Trophoblast cell (in vitro differentiated cells and primary cell): ENCODE measurements at regions not wholly inside any gene's neighbourhood (a gene's known extent, or its start where the extent isn't known, plus 50 kb on each side); places are given as distances from the start of the nearest gene placed in this dataset.

ENCODE experiments used
- DNase-seq, 2 donors: peaks; one replicate each; pipeline ENCODE4 v3.0.0-alpha.2; 2016
- H2AFZ ChIP-seq: 2 replicates; pipeline ENCODE4 v1.6.1; 2013; ENCODE audit warnings: low read length, moderate library complexity, mild to moderate bottlenecking; ENCODE audit not compliant: insufficient read depth, poor library complexity
- H2AK5ac ChIP-seq: 2 replicates; pipeline ENCODE4 v1.6.1; 2013; ENCODE audit warnings: mild to moderate bottlenecking, low read length
- H2BK120ac ChIP-seq: 2 replicates; pipeline ENCODE4 v1.6.1; 2013; ENCODE audit warnings: low read length, mild to moderate bottlenecking, moderate library complexity; ENCODE audit not compliant: insufficient read depth, poor library complexity
- H2BK12ac ChIP-seq: 2 replicates; pipeline ENCODE4 v1.6.1; 2013; ENCODE audit warnings: mild to moderate bottlenecking, low read length, moderate library complexity
- H2BK5ac ChIP-seq: 2 replicates; pipeline ENCODE4 v1.6.1; 2013; ENCODE audit warnings: low read length, low read depth, moderate library complexity, mild to moderate bottlenecking; ENCODE audit not compliant: poor library complexity
- H3K14ac ChIP-seq: 2 replicates; pipeline ENCODE4 v1.6.1; 2013; ENCODE audit warnings: mild to moderate bottlenecking, low read length
- H3K18ac ChIP-seq: 2 replicates; pipeline ENCODE4 v1.6.1; 2013; ENCODE audit warnings: mild to moderate bottlenecking, low read length
- H3K23ac ChIP-seq: 2 replicates; pipeline ENCODE4 v1.6.1; 2013; ENCODE audit warnings: low read length
- H3K27ac ChIP-seq: 2 replicates; pipeline ENCODE4 v1.5.1; 2013; ENCODE audit warnings: low read depth, mild to moderate bottlenecking, inconsistent platforms, low read length, moderate library complexity
- H3K27me3 ChIP-seq: 2 replicates; pipeline ENCODE4 v1.6.1; 2013; ENCODE audit warnings: inconsistent platforms, mild to moderate bottlenecking, low read length, moderate library complexity; ENCODE audit not compliant: insufficient read depth
- H3K36me3 ChIP-seq, 2 experiments: 1 replicate in 1 of 2; 2 replicates in 1 of 2; pipeline ENCODE4 v1.6.1; 2013; ENCODE audit warnings: low read length in 2 of 2, mild to moderate bottlenecking in 2 of 2, moderate library complexity in 1 of 2; ENCODE audit not compliant: insufficient read depth in 2 of 2, control insufficient read depth in 1 of 2
- H3K4ac ChIP-seq: 2 replicates; pipeline ENCODE4 v1.6.1; 2013; ENCODE audit warnings: low read depth, mild to moderate bottlenecking, low read length, moderate library complexity
- H3K4me1 ChIP-seq, 2 experiments: 1 replicate in 1 of 2; 2 replicates in 1 of 2; pipeline ENCODE4 v1.6.1; 2013; ENCODE audit warnings: low read length in 2 of 2, mild to moderate bottlenecking in 2 of 2, moderate library complexity in 1 of 2; ENCODE audit not compliant: insufficient read depth in 2 of 2, control insufficient read depth in 1 of 2
- H3K4me2 ChIP-seq: 2 replicates; pipeline ENCODE4 v1.6.1; 2013; ENCODE audit warnings: inconsistent platforms, mild to moderate bottlenecking, low read length, moderate library complexity
- H3K4me3 ChIP-seq: 2 replicates; pipeline ENCODE4 v1.5.1; 2013; ENCODE audit warnings: mild to moderate bottlenecking, low read depth, low read length, inconsistent platforms
- H3K79me1 ChIP-seq: one replicate; pipeline ENCODE4 v1.6.1; 2013; ENCODE audit warnings: low read length
- H3K79me2 ChIP-seq: 2 replicates; pipeline ENCODE4 v1.6.1; 2013; ENCODE audit warnings: low read length, mild to moderate bottlenecking; ENCODE audit not compliant: control insufficient read depth, insufficient read depth, poor library complexity
- H3K9ac ChIP-seq: 2 replicates; pipeline ENCODE4 v1.6.1; 2013; ENCODE audit warnings: mild to moderate bottlenecking, low read length
- H3K9me3 ChIP-seq: 2 replicates; pipeline ENCODE4 v1.6.1; 2013; ENCODE audit warnings: low read depth, mild to moderate bottlenecking, control low read depth, inconsistent platforms, low read length; ENCODE audit not compliant: insufficient read depth
- H4K12ac ChIP-seq: 2 replicates; pipeline ENCODE4 v1.6.1; 2013; ENCODE audit warnings: low read depth, mild to moderate bottlenecking, low read length, moderate library complexity
- H4K8ac ChIP-seq: 2 replicates; pipeline ENCODE4 v1.6.1; 2013; ENCODE audit warnings: low read depth, mild to moderate bottlenecking, low read length, moderate library complexity
- H4K91ac ChIP-seq: one replicate; pipeline ENCODE4 v1.6.1; 2013; ENCODE audit warnings: low read depth, mild to moderate bottlenecking, low read length, moderate library complexity
- WGBS: extraction: QIAGEN DNeasy Blood & Tissue Kit; methylation state at CpG from one replicate; pipeline ENCODE4 v1.1.7; 2013; ENCODE audit warnings: missing lambda C conversion rate; ENCODE audit not compliant: insufficient read length, insufficient coverage; ENCODE audit errors: extremely low coverage; 5-methylcytosine and 5-hydroxymethylcytosine counted together

DNA sequence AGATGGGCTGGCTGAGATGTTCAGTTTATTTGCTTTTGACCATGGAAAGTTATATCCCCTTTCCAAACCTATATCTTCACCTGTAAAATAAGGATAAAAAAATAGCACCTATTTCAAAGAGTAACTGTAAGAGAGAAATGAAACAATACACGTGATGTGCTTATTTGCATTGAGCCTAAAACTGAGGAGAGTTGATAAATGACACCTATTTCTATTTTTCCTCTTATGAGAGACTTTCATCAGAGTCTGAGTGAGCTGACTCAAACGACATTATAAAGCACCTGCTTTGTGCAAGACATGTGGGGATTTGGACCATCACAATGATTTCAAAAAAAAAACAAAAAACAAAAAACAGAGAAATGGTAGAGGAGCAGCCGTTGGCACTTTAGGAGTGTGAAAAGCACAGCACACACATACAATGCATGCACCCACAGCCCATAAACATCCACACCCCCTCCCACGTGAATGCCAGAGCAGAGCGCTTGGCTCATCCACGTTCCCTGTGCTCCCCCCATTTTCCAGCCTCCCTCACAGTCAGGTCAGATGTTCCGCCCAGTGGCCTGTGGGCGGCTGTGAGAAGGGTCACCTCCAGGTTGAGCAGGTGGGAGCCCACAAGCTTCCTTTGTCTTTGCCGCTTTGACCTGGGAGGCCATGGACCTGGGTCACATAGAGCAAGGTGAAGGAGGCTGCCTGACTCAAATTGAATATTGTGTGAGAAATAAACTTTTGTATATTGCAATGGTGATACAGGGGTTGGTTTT, 253.2 kb upstream of the ZNF32 start:
- WGBS, result no CpG with 5 or more reads among the region's 9 CpGs
- H3K23ac ChIP-seq, result no peak overlapping the region

DNA sequence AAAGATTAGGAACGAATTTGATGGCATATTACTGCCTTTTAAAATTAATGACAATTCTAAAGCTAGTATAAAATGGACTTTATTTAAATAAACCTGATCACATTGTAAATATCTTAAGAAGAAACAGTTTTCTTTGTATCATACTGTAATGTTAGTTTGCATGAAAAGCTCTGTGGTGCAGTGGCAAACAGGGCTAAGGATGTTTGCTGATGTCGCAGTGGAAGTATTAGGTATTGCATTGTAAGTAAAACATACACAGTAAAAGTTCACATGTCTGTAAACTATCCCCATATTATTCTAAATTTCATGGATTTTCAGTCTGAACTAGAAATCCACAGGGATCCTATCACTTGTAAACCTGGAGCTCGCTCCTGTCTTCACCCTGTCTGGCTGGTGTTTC, 252.6 kb upstream of the ZNF32 start:
- no peak overlapping the region for H3K9ac ChIP-seq
- no peak overlapping the region for H4K8ac ChIP-seq
- no peak overlapping the region for H3K27ac ChIP-seq
- no peak overlapping the region for H3K18ac ChIP-seq
- H3K4me2 ChIP-seq, result no peak overlapping the region
- H4K91ac ChIP-seq, result no peak overlapping the region
- H3K79me1 ChIP-seq, result no peaks in the 10 kb centered on the region
- no peak overlapping the region for H3K14ac ChIP-seq
- H3K36me3 ChIP-seq, result no peaks in the 10 kb centered on the region
- no peak overlapping the region for H2BK120ac ChIP-seq
- no peak overlapping the region for H2AK5ac ChIP-seq
- no peaks in the 10 kb centered on the region for H3K9me3 ChIP-seq
- no peak for DNase-seq
- H3K27me3 ChIP-seq, result no peaks in the 10 kb centered on the region
- no peak overlapping the region for H2BK12ac ChIP-seq
- H2BK5ac ChIP-seq, result no peak overlapping the region
- WGBS, result no CpG with 5 or more reads among the region's 3 CpGs
- H3K4me3 ChIP-seq, result no peak overlapping the region
- no peak overlapping the region for H3K23ac ChIP-seq
- H3K4ac ChIP-seq, result no peak overlapping the region
- no peaks in the 10 kb centered on the region for H3K4me1 ChIP-seq
- no peaks in the 10 kb centered on the region for H3K79me2 ChIP-seq
- no peak overlapping the region for H2AFZ ChIP-seq
- H4K12ac ChIP-seq, result no peak overlapping the region

More for the DNA sequence above, 253.2 kb upstream of the ZNF32 start:
- Histone ChIP-seq H3K79me1 (no peaks in the 10 kb centered on the region), H3K27me3 (no peaks in the 10 kb centered on the region), H2AFZ (no peak overlapping the region), H2BK12ac (no peak overlapping the region), H4K12ac (no peak overlapping the region), H3K4me3 (no peak overlapping the region), H3K4me2 (no peak overlapping the region), H3K4ac (no peak overlapping the region), H4K91ac (no peak overlapping the region), H3K18ac (no peak overlapping the region), H3K14ac (no peak overlapping the region), H3K4me1 (no peaks in the 10 kb centered on the region), H2BK120ac (no peak overlapping the region), H3K9ac (no peak overlapping the region), H3K9me3 (no peaks in the 10 kb centered on the region), H3K79me2 (no peaks in the 10 kb centered on the region), H3K36me3 (no peaks in the 10 kb centered on the region), H2AK5ac (no peak overlapping the region), H2BK5ac (no peak overlapping the region), H4K8ac (no peak overlapping the region), H3K27ac (no peak overlapping the region)
- DNase-seq, result no peak

GRCh38 chr10:43900571-43900970, 251.9 kb upstream of the ZNF32 start:
- H3K4me3 ChIP-seq, result no peak overlapping the region
- no peak overlapping the region for H3K14ac ChIP-seq
- no peak overlapping the region for H2BK5ac ChIP-seq
- no peak overlapping the region for H3K27ac ChIP-seq
- H4K91ac ChIP-seq, result no peak overlapping the region
- H4K12ac ChIP-seq, result no peak overlapping the region
- no peak overlapping the region for H3K4me2 ChIP-seq
- no peaks in the 10 kb centered on the region for H3K4me1 ChIP-seq
- no peak overlapping the region for H2AK5ac ChIP-seq
- DNase-seq, result no peak
- H4K8ac ChIP-seq, result no peak overlapping the region
- no peak overlapping the region for H2AFZ ChIP-seq
- no peaks in the 10 kb centered on the region for H3K27me3 ChIP-seq
- H3K4ac ChIP-seq, result no peak overlapping the region
- H3K18ac ChIP-seq, result no peak overlapping the region
- no peaks in the 10 kb centered on the region for H3K79me1 ChIP-seq
- H3K9me3 ChIP-seq, result no peaks in the 10 kb centered on the region
- WGBS, result no CpG with 5 or more reads among the region's 6 CpGs
- H3K36me3 ChIP-seq, result no peaks in the 10 kb centered on the region
- H2BK120ac ChIP-seq, result no peak overlapping the region
- H3K79me2 ChIP-seq, result no peaks in the 10 kb centered on the region
- H2BK12ac ChIP-seq, result no peak overlapping the region
- no peak overlapping the region for H3K23ac ChIP-seq
- H3K9ac ChIP-seq, result no peak overlapping the region

GRCh38 chr10:43899224-43899959, 250.7 kb upstream of the ZNF32 start:
- Histone ChIP-seq H2AFZ (no peak overlapping the region), H3K18ac (no peak overlapping the region), H3K79me1 (no peaks in the 10 kb centered on the region), H3K27me3 (no peaks in the 10 kb centered on the region), H2AK5ac (no peak overlapping the region), H3K4me2 (no peak overlapping the region), H3K4ac (no peak overlapping the region), H3K27ac (no peak overlapping the region), H3K9ac (no peak overlapping the region), H3K79me2 (no peaks in the 10 kb centered on the region), H3K9me3 (no peaks in the 10 kb centered on the region), H3K4me3 (no peak overlapping the region), H2BK5ac (no peak overlapping the region), H4K91ac (no peak overlapping the region), H3K36me3 (no peaks in the 10 kb centered on the region), H3K23ac (no peak overlapping the region), H3K4me1 (no peaks in the 10 kb centered on the region), H4K8ac (no peak overlapping the region), H3K14ac (no peak overlapping the region), H2BK120ac (no peak overlapping the region), H4K12ac (no peak overlapping the region), H2BK12ac (no peak overlapping the region)
- DNase-seq, result no peak
- WGBS, result no CpG with 5 or more reads among the region's 7 CpGs
